Stimulated activated CD4-positive, alpha-beta T cell treated with anti-CD3 and anti-CD28 coated beads, Interleukin-12 subunit alpha, Interleukin-12 subunit beta, amount 100 ng/mL, for 24 hours (primary cell): ENCODE measurements at regions not wholly inside any gene's neighbourhood (a gene's known extent, or its start where the extent isn't known, plus 50 kb on each side); places are given as distances from the start of the nearest gene placed in this dataset.
"Not testable (repeated sequence)": the region's sequence is repeated elsewhere in the genome, so short reads cannot be mapped to it uniquely, and the experiment has no call there.

Source experiments
- DNase-seq, 2 experiments: peaks; one replicate each; pipeline ENCODE4 v3.0.0-alpha.2; 2020; ENCODE audit warnings: low read depth in 2 of 2

- DNase-seq, result no peak
Measured at GRCh38 chr3:6264036-6264435, 596.9 kb upstream of the GRM7 start.

- DNase-seq, result no peak
Measured at GRCh38 chr3:6264906-6265305, 596.0 kb upstream of the GRM7 start.

- DNase-seq, result no peak
Measured at GRCh38 chr3:6266135-6266534, 594.8 kb upstream of the GRM7 start.

- DNase-seq, result no peak
Measured at GRCh38 chr3:6273878-6274277, 587.0 kb upstream of the GRM7 start.

GRCh38 chr3:6281662-6282061, 579.3 kb upstream of the GRM7 start:
- no peak for DNase-seq

- DNase-seq, result no peak
Measured at GRCh38 chr3:6282918-6283317, 578.0 kb upstream of the GRM7 start.

GRCh38 chr3:6287088-6287875, 573.6 kb upstream of the GRM7 start:
- no peak for DNase-seq

GRCh38 chr3:6301626-6302025, 559.3 kb upstream of the GRM7 start:
- DNase-seq, result no peak

GRCh38 chr3:6315906-6316305, 545.0 kb upstream of the GRM7 start:
- DNase-seq, result no peak

- DNase-seq, result no peak
Measured at GRCh38 chr3:6321999-6322398, 538.9 kb upstream of the GRM7 start.

GRCh38 chr3:6326771-6327170, 534.1 kb upstream of the GRM7 start:
- no peak for DNase-seq

GRCh38 chr3:6340980-6341325, 520.0 kb upstream of the GRM7 start:
- not testable (repeated sequence) for DNase-seq

- DNase-seq, result no peak
Measured at GRCh38 chr3:6351752-6352151, 509.2 kb upstream of the GRM7 start.

- DNase-seq, result no peak
Measured at GRCh38 chr3:6354653-6355052, 506.3 kb upstream of the GRM7 start.

- DNase-seq, result no peak
Measured at GRCh38 chr3:6362406-6362805, 498.5 kb upstream of the GRM7 start.

GRCh38 chr3:6367171-6367570, 493.7 kb upstream of the GRM7 start:
- no peak for DNase-seq

GRCh38 chr3:6392123-6392522, 468.8 kb upstream of the GRM7 start:
- no peak for DNase-seq

- no peak for DNase-seq
Measured at GRCh38 chr3:6394944-6395343, 466.0 kb upstream of the GRM7 start.

- no peak for DNase-seq
Measured at GRCh38 chr3:6396631-6397030, 464.3 kb upstream of the GRM7 start.

- not testable (repeated sequence) for DNase-seq
Measured at GRCh38 chr3:6402666-6403065, 458.2 kb upstream of the GRM7 start.

- DNase-seq, result not testable (repeated sequence)
Measured at GRCh38 chr3:6406923-6407322, 454.0 kb upstream of the GRM7 start.

- no peak for DNase-seq
Measured at GRCh38 chr3:6416049-6416661, 444.8 kb upstream of the GRM7 start.

- no peak for DNase-seq
Measured at GRCh38 chr3:6417174-6417573, 443.7 kb upstream of the GRM7 start.

GRCh38 chr3:6418485-6418884, 442.4 kb upstream of the GRM7 start:
- DNase-seq, result no peak
